Neural crest cell (in vitro differentiated cells): ENCODE measurements at regions not wholly inside any gene's neighbourhood (a gene's known extent, or its start where the extent isn't known, plus 50 kb on each side); places are given as distances from the start of the nearest gene placed in this dataset.

Source experiments
- DNase-seq: peaks from one replicate; pipeline ENCODE4 v3.0.0; 2021; ENCODE audit warnings: low read depth, mixed read lengths, low spot score
- H3K27ac Mint-ChIP-seq: one replicate; pipeline ENCODE4 v1.8.0; 2021; ENCODE audit warnings: mild to moderate bottlenecking, mixed read lengths; ENCODE audit not compliant: unreplicated experiment
- H3K27me3 Mint-ChIP-seq: 2 replicates; pipeline ENCODE4 v1.8.0; 2021; ENCODE audit warnings: low read depth, mild to moderate bottlenecking, mixed read lengths
- H3K36me3 Mint-ChIP-seq: 2 replicates; pipeline ENCODE4 v1.8.0; 2021; ENCODE audit warnings: low read depth, mild to moderate bottlenecking, mixed read lengths
- H3K4me1 Mint-ChIP-seq: 2 replicates; pipeline ENCODE4 v1.8.0; 2021; ENCODE audit warnings: mixed read lengths
- H3K4me3 Mint-ChIP-seq: one replicate; pipeline ENCODE4 v1.8.0; 2021; ENCODE audit warnings: mild to moderate bottlenecking, mixed read lengths
- H3K9me3 Mint-ChIP-seq: 2 replicates; pipeline ENCODE4 v1.8.0; 2021; ENCODE audit warnings: mixed read lengths
- TF ChIP-seq, protein P1 (sequence below): fragments of 200-600 bp; sonication (generic); conservative IDR thresholded peaks from 2 replicates; pipeline ENCODE4 v1.5.0; 2021; ENCODE audit warnings: antibody characterized with exemption, mild to moderate bottlenecking

DNA sequence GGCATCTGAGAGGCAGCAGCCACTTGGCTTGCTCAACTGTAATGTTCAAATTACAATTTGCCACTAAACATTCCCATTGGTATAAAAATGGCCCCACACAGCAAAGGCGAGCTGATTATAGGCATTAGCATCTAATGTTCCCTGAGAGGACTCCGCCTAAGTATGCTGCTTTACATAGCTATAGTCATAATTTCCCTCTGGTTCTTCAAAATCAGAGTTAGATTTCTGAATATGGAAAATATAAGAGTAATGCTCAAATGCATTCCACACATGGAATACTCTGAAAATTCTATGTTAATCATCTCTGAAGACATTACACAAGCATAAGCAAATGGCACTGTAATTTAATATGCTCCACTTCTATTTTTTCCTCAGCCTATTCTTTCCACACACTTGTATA, 83.7 kb upstream of the BTG1 start:
- H3K27me3 Mint-ChIP-seq, result no peaks in the 10 kb centered on the region
- no peak for DNase-seq
- no peaks in the 10 kb centered on the region for H3K9me3 Mint-ChIP-seq
- TF ChIP-seq, protein P1, sequence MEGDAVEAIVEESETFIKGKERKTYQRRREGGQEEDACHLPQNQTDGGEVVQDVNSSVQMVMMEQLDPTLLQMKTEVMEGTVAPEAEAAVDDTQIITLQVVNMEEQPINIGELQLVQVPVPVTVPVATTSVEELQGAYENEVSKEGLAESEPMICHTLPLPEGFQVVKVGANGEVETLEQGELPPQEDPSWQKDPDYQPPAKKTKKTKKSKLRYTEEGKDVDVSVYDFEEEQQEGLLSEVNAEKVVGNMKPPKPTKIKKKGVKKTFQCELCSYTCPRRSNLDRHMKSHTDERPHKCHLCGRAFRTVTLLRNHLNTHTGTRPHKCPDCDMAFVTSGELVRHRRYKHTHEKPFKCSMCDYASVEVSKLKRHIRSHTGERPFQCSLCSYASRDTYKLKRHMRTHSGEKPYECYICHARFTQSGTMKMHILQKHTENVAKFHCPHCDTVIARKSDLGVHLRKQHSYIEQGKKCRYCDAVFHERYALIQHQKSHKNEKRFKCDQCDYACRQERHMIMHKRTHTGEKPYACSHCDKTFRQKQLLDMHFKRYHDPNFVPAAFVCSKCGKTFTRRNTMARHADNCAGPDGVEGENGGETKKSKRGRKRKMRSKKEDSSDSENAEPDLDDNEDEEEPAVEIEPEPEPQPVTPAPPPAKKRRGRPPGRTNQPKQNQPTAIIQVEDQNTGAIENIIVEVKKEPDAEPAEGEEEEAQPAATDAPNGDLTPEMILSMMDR, result no peak
- peaks cover 21% of the 10 kb centered on the region for H3K4me1 Mint-ChIP-seq
- H3K36me3 Mint-ChIP-seq, result no peaks in the 10 kb centered on the region
- no peak overlapping the region for H3K4me3 Mint-ChIP-seq
- H3K27ac Mint-ChIP-seq, result no peak overlapping the region

DNA sequence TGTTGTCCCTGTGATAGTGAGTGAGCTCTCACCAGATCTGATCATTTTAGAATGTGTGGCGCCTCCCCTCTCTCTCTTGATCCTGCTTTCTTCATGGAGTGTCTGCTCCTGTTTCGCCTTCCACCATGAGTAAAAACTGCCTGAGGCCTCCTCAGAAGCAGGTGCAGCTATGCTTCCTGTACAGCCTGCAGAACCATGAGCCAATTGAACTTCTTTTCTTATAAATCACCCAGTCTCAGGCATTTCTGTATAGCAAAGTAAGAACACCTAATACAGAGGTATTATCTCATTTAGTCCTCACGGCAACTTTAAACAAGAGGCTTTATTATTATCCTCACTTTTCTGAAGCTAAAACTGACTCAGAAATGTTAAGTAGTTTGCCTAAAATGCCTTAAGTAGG, 81.3 kb upstream of the BTG1 start:
- H3K27ac Mint-ChIP-seq, result no peak overlapping the region
- no peaks in the 10 kb centered on the region for H3K36me3 Mint-ChIP-seq
- H3K9me3 Mint-ChIP-seq, result no peaks in the 10 kb centered on the region
- no peak for DNase-seq
- H3K4me3 Mint-ChIP-seq, result no peak overlapping the region
- TF ChIP-seq, protein P1, result no peak
- no peaks in the 10 kb centered on the region for H3K27me3 Mint-ChIP-seq
- H3K4me1 Mint-ChIP-seq, result peaks cover 21% of the 10 kb centered on the region

DNA sequence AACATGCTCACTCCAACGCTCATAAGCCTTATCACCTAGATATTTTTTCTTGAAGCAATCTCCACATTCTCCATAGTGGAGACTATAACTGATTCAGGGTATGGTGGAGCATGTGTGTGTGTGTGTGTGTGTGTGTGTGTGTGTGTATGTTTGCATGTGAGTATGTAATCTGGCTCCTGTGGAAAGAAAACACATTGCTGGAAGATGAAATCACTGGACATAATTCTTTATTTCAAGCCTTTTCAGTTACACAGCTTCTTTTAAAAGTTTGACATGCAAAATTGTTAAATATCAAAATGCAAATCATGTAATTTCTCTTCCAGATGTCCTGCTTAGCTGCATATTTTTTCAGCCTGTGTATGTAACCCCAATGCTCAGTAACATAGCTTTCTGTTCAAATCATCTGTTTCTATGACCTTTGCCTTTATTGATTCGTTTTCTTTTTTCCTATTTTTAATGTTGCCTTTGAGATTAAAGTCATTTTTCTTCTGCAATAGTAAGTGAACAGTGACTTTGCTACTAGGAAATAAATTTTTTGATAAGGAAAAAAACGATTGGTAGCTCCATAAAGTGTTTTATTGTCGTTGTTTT, 80.5 kb upstream of the BTG1 start:
- TF ChIP-seq, protein P1, result no peak
- H3K36me3 Mint-ChIP-seq, result no peaks in the 10 kb centered on the region
- no peak for DNase-seq

DNA sequence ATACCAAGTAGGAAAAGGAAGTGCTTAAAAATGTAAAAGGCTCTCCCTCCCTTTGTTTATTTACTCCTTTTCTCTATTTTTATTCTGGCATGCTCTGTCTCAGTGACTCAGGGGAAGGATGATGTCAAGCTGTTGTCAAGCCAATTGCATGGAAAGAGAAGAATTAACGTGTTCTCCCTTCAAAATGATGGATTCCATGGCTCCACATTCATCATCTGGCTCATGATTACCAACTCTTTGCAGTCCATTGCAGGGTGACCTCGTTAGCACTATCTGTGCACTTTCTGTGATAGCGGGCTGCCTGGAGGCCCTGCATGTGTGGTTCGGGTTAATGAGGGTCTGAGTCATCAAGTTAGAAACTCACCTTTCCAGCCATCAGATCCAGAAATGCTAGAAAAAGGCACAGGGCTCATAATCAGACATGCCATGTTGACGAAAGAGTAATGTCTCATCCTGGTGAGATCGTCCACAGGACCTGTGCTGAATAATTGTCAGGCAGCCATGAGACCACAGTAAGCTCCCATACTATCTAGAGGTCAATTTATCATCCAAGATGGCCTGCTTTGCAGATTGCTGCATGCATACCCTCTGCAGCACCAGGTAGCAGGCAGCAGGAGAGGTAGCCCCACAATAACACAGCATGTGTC, 79.2 kb upstream of the BTG1 start:
- DNase-seq, result no peak
- no peak overlapping the region for H3K4me3 Mint-ChIP-seq
- no peak overlapping the region for H3K27ac Mint-ChIP-seq
- peaks cover 5% of the 10 kb centered on the region for H3K9me3 Mint-ChIP-seq
- no peaks in the 10 kb centered on the region for H3K27me3 Mint-ChIP-seq
- H3K4me1 Mint-ChIP-seq, result peaks cover 21% of the 10 kb centered on the region
- TF ChIP-seq, protein P1, result no peak
- no peaks in the 10 kb centered on the region for H3K36me3 Mint-ChIP-seq

More for the DNA sequence above, 80.5 kb upstream of the BTG1 start:
- Mint-ChIP-seq H3K27ac (no peak overlapping the region), H3K27me3 (no peaks in the 10 kb centered on the region), H3K4me3 (no peak overlapping the region), H3K4me1 (peaks cover 21% of the 10 kb centered on the region), H3K9me3 (no peaks in the 10 kb centered on the region)

DNA sequence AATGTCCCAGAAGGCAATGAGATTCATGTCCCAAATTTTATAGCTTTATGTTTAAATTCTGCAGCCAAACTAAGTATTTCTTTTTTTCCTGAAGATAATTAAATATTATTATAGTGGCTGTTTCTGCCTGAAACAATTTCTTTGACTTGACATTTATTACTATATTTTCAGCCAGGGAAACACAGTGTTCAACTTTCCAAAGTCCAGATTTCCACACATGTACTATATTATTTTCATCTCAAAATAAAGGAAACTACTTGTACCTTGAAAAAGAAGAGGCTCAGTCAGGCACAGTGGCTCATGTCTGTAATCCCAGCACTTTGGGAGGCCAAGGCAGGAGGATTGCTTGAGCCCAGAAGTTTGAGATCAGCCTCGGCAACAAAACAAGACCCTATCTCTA, 77.8 kb upstream of the BTG1 start:
- TF ChIP-seq, protein P1, result no peak
- Mint-ChIP-seq H3K27me3 (no peaks in the 10 kb centered on the region), H3K9me3 (peaks cover 5% of the 10 kb centered on the region), H3K4me3 (no peak overlapping the region), H3K27ac (no peak overlapping the region), H3K4me1 (peaks cover 21% of the 10 kb centered on the region), H3K36me3 (no peaks in the 10 kb centered on the region)
- no peak for DNase-seq
